GM08714 (cell line): ENCODE measurements at regions not wholly inside any gene's neighbourhood (a gene's known extent, or its start where the extent isn't known, plus 50 kb on each side); places are given as distances from the start of the nearest gene placed in this dataset.

Source experiments
- H3K4me3 ChIP-seq: fragments of 200-500 bp; sonication (Bioruptor generic); 2 replicates; pipeline ENCODE4 v1.5.1; 2014; ENCODE audit warnings: mild to moderate bottlenecking, low read length, inconsistent platforms
- ZNF274 ChIP-seq: IDR thresholded peaks from 2 replicates; pipeline ENCODE4 v1.6.1; 2012; ENCODE audit warnings: mild to moderate bottlenecking, low read depth, low read length

GRCh38 chrX:13152518-13153185 is 108.2 kb upstream of the FAM9C start:
- no peak for TF ChIP-seq ZNF274
- no peak overlapping the region for H3K4me3 ChIP-seq

- H3K4me3 ChIP-seq, result no peak overlapping the region
Observed at GRCh38 chrX:13151828-13152517, 107.6 kb upstream of the FAM9C start.

GRCh38 chrX:13149702-13150350 is 105.4 kb upstream of the FAM9C start:
- H3K4me3 ChIP-seq, result no peak overlapping the region
- no peak for TF ChIP-seq ZNF274

More at GRCh38 chrX:13151828-13152517, 107.6 kb upstream of the FAM9C start:
- no peak for TF ChIP-seq ZNF274

- no peak overlapping the region for H3K4me3 ChIP-seq
Observed at GRCh38 chrX:13147733-13148132, 103.3 kb upstream of the FAM9C start.

GRCh38 chrX:13147147-13147546 is 102.7 kb upstream of the FAM9C start:
- no peak overlapping the region for H3K4me3 ChIP-seq
- TF ChIP-seq ZNF274, result no peak

More at GRCh38 chrX:13147733-13148132, 103.3 kb upstream of the FAM9C start:
- TF ChIP-seq ZNF274, result no peak

- TF ChIP-seq ZNF274, result no peak
- no peak overlapping the region for H3K4me3 ChIP-seq
Observed at GRCh38 chrX:13144927-13145655, 100.7 kb upstream of the FAM9C start.

- H3K4me3 ChIP-seq, result no peak overlapping the region
- no peak for TF ChIP-seq ZNF274
Observed at GRCh38 chrX:13142891-13143290, 98.5 kb upstream of the FAM9C start.

GRCh38 chrX:13140007-13140406 is 95.6 kb upstream of the FAM9C start:
- TF ChIP-seq ZNF274, result no peak
- no peak overlapping the region for H3K4me3 ChIP-seq

GRCh38 chrX:13131396-13132137 is 87.1 kb upstream of the FAM9C start:
- no peak for TF ChIP-seq ZNF274

GRCh38 chrX:13130816-13131215 is 86.4 kb upstream of the FAM9C start:
- no peak overlapping the region for H3K4me3 ChIP-seq
- TF ChIP-seq ZNF274, result no peak

More at GRCh38 chrX:13131396-13132137, 87.1 kb upstream of the FAM9C start:
- H3K4me3 ChIP-seq, result no peak overlapping the region

- no peak overlapping the region for H3K4me3 ChIP-seq
- TF ChIP-seq ZNF274, result no peak
Observed at GRCh38 chrX:13128104-13128503, 83.7 kb upstream of the FAM9C start.

GRCh38 chrX:13126775-13127174 is 82.4 kb upstream of the FAM9C start:
- TF ChIP-seq ZNF274, result no peak
- H3K4me3 ChIP-seq, result no peak overlapping the region

- no peak overlapping the region for H3K4me3 ChIP-seq
Observed at GRCh38 chrX:13125188-13125587, 80.8 kb upstream of the FAM9C start.

More at GRCh38 chrX:13125188-13125587, 80.8 kb upstream of the FAM9C start:
- no peak for TF ChIP-seq ZNF274
